Activated CD8-positive, alpha-beta memory T cell treated with anti-CD3 and anti-CD28 coated beads, Interleukin-2, amount 50 U/mL, for 4 hours (primary cell): ENCODE measurements at regions not wholly inside any gene's neighbourhood (a gene's known extent, or its start where the extent isn't known, plus 50 kb on each side); places are given as distances from the start of the nearest gene placed in this dataset.
"Not testable (repeated sequence)": the region's sequence is repeated elsewhere in the genome, so short reads cannot be mapped to it uniquely, and the experiment has no call there.

ENCODE experiments used
- DNase-seq: peaks from one replicate; pipeline ENCODE4 v3.0.0-alpha.2; 2020

GRCh38 chr20:53891306-53891894, 179.0 kb downstream of the BCAS1 start:
- DNase-seq: no peak

- no peak for DNase-seq
Observed at GRCh38 chr20:53890443-53891305, 179.7 kb downstream of the BCAS1 start.

- DNase-seq: no peak
Observed at GRCh38 chr20:53889411-53890148, 180.8 kb downstream of the BCAS1 start.

- no peak for DNase-seq
Observed at GRCh38 chr20:53888951-53889350, 181.4 kb downstream of the BCAS1 start.

- peak; percentile 39 for DNase-seq
Observed at GRCh38 chr20:53888510-53888909, 181.9 kb downstream of the BCAS1 start.

GRCh38 chr20:53887973-53888372, 182.4 kb downstream of the BCAS1 start:
- no peak for DNase-seq

- DNase-seq: peak; percentile 72
Observed at GRCh38 chr20:53884859-53885541, 185.4 kb downstream of the BCAS1 start.

GRCh38 chr20:53883098-53883911, 187.1 kb downstream of the BCAS1 start:
- DNase-seq: peak; percentile 39

- DNase-seq: not testable (repeated sequence)
Observed at GRCh38 chr20:53882438-53882986, 187.9 kb downstream of the BCAS1 start.

- no peak for DNase-seq
Observed at GRCh38 chr20:53881362-53881761, 189.0 kb downstream of the BCAS1 start.

- DNase-seq: no peak
Observed at GRCh38 chr20:53880108-53880641, 190.2 kb downstream of the BCAS1 start.

- DNase-seq: no peak
Observed at GRCh38 chr20:53879048-53879684, 191.2 kb downstream of the BCAS1 start.

GRCh38 chr20:53878262-53879047, 191.9 kb downstream of the BCAS1 start:
- no peak for DNase-seq

- no peak for DNase-seq
Observed at GRCh38 chr20:53876956-53877355, 193.4 kb downstream of the BCAS1 start.

GRCh38 chr20:53876470-53876869, 193.9 kb downstream of the BCAS1 start:
- DNase-seq: no peak

GRCh38 chr20:53875452-53875851, 194.9 kb downstream of the BCAS1 start:
- DNase-seq: no peak

GRCh38 chr20:53874706-53875105, 195.7 kb downstream of the BCAS1 start:
- no peak for DNase-seq

GRCh38 chr20:53874104-53874503, 196.3 kb downstream of the BCAS1 start:
- no peak for DNase-seq

- no peak for DNase-seq
Observed at GRCh38 chr20:53873230-53873604, 197.2 kb downstream of the BCAS1 start.

- peak; percentile 40 for DNase-seq
Observed at GRCh38 chr20:53872561-53873229, 197.7 kb downstream of the BCAS1 start.
